HG03354 (cell line): ENCODE measurements at regions not wholly inside any gene's neighbourhood (a gene's known extent, or its start where the extent isn't known, plus 50 kb on each side); places are given as distances from the start of the nearest gene placed in this dataset.

Experiments
- ATAC-seq: cut with Tn5 transposase; IDR thresholded peaks from one replicate; pipeline ENCODE4 v1.9.1; 2021; ENCODE audit warnings: mild to moderate bottlenecking; ENCODE audit not compliant: unreplicated experiment, poor library complexity, severe bottlenecking

DNA sequence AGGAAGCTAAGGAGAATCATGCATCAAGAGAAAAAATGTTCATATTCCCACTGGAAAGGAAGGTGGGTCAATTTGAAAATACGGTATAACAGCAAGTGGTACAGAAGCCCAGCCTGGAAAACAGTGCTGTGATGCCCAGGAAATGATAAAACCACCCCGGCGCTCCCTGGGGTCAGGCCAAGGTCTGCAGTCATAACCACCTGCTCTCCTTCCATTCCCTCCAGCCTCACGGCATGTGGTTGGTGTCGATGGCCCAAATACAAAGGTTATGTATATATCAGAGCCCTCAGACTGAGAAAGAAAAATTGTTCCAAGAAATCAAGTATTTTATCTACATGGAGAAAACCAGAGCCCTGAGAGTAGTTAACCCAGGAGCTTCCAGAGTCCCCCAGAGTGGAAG, 208.1 kb upstream of the CDYL start:
- ATAC-seq: no peak

DNA sequence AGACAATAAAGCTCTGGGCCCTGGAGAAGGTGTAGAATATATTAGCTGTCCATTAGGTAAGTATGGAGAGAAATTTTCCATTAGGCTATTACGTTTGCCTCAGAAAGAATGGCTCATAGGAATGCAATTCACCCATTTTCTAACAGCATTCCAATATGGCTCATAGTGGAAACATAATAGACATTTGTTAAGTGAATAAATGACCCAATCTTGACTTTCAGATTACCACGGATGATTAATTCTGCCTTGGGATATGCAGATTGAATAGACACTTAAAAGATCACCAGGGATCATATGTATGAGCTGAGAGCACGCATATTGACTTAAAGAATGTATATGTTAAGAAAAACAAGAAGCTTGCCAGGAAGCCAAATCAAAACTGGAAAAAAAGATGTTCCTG, 209.1 kb upstream of the CDYL start:
- ATAC-seq: no peak

DNA sequence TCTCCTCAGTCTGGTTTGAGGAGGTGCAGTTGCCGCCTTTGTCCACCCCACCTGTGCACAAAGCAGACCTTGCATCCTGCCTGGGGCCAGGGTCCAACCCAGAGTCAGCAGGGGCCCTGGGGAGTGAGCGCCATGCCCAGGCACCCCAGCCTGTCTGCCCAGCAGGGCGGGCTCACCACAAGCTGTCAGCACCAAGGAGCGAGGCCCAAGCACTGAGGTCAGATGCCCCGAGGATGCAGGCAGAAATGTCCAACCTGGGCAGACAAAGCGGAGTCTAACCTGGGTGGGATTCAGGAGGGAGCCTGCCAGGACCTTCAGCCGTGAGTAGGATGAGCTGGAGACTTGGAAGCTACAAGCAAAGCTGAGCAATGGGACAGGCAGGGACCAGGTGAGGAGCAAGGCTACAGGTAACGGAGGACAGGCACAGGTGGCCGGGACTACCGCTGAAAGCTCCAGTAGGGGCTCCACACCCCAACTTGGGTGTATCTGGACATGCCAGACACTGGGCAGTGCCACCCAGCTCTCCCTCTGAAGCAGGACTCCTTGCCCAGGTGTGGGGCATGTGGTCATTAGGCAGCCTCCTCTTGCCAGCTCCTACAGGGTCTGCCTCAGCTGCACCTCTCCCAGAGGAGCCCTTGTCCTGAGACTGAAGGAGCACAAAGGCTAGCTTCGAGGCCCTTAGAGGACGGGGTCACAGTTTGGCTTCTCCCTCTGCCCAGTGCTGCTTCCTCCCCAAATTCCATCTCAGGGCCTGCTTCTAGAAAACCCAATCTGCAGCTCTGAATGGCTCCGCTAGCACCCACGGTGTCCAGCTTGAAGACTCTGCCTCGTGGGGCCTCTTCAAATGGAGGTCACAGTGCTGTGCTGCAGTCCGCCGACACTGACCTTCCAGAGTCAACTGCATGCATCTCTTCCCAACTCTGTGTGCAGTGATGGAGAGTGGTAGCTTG, 210.6 kb upstream of the CDYL start:
- no peak for ATAC-seq

DNA sequence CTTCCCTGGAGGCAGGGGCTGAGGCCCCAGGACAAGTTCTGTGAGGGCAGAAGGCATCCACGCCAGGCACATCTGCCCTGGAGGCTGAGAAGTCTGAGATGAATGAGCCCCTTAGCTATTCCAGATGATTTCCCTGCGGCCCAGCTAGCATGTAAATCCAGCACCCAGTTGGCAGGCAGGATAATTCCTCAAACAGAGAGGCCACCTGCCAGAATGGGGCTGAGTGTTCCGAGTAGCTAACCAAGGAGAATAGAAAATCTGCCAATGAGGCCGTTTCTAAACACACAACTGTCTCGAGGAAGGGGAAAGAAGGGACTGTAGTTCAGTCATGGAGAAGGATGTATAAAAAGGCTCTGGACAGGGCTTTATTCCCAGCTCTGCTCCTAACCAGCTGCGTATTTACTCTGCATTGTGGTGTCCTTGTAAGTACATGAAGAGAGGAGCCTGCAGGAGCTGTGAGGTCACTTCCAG, 211.4 kb upstream of the CDYL start:
- no peak for ATAC-seq

DNA sequence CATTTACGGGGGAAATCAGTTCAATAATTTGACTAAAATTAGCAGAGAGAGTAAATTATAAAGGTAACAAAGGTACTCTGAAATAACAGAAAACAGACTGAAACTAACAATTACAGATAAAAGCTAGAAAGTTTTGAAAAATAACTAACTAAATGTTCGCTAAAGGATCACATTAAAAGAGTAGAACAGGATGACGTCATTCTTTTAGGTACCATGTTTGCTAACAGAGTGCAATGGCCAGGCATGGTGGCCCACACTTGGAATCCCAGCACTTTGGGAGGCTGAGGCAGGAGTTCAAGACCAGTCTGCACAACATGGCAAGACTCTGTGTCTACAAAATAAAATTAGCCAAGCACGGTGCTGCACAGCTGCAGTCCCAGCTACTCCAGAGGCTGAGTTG, 212.3 kb upstream of the CDYL start:
- no peak for ATAC-seq

DNA sequence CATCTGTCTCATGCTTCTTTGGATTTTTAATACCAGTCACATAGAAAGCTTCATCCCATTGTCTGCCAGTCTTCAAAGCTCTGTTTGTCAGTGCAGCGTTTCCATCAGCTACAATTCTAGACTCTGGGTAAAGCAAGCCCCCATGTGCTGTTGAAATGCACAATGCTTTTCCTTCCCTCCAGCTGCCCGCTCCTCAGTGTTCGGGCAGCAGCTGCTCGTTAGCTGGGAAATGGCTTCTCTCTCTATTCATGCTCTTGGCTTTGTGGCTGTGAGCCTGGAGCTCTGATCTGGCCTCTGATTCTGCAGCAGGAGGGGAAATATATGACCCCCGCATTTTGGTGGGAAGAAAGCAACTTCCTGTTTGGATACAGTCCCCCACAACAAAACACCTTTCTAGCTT, 213.0 kb upstream of the CDYL start:
- ATAC-seq: no peak

DNA sequence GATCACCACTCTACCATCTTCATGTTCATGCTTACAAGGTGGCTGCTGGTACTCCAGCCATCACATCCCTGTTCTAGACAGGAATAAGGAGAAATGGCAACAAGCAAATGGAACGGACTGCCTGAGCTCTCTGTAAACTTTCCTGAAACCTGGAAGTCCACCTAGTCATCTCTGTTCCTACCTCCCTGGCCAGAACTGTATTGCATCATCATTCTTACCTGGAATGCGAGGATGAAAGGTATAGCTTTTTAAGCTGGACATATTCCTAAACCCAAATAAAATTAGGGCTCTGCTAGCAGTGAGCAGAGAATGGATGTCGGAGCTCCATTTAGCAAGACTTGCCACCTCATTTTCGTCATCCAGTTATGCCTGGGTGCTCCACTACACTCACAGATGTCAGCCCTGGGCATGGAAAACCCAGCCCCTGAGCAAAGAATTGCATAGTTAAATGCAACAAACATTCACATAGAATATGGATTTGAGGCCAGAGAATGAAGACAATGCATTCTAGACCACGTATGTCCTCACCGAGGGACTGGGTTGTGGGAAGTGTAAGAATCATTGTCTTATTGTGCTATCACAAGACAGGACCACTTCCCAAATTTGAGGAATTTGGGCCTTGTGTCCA, 214.3 kb upstream of the CDYL start:
- no peak for ATAC-seq

DNA sequence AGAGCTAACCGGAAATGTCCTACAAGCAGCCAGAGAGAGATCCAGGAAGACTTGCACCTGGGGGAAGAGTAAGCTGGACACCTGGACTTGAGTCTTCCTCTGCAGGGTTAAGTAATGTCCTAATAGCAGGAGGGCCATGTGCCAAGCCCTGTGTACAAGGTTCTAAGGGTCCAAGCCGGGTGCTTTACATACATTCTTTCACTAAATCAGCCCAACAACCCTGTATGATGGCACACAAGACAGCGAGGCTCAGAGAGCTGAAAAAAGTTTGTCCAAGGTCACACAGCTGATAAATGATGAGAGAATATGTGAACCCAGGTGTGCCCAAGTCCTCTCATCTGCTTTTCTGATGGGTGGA, 215.1 kb upstream of the CDYL start:
- no peak for ATAC-seq

DNA sequence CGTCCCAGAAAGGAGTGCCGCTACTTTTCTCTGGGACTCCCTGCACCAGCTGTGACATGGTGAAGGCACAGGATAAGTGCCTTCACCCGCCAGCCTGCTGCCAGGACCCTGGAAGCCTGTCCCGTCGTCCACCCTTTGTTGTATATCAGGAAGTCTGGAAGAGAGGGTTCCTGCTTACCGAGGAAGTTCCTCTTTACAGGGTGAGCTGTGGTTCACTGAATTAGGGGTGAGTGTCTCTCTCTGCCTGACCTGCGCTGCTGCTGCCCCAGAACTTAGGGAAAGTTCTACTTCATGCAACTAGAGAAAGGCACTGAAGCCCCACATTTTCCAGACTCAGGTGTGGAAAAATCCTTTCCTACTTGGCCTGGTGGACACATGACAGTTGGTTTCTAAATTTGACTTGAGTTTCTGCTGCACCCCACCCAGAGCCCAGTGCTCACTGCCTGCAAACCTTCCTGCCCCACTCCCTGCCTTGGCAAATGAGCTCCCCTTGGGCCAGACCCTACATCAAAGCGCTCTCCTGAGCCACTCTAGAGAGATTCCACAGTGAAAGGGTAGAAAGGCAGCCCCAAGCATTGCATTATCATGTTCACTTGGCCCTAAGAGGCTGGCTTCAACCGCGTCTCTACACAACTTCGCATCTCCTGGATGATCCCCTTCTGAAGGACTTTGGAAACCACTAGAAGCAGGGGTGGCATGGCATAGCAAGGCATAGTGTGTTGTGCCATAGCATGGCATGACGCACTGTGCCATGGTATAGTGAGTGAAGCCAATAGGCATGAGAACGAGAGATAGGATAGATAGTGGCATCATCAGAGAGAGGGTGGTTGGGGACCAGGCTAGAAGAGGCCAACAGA, 215.8 kb upstream of the CDYL start:
- ATAC-seq: no peak

DNA sequence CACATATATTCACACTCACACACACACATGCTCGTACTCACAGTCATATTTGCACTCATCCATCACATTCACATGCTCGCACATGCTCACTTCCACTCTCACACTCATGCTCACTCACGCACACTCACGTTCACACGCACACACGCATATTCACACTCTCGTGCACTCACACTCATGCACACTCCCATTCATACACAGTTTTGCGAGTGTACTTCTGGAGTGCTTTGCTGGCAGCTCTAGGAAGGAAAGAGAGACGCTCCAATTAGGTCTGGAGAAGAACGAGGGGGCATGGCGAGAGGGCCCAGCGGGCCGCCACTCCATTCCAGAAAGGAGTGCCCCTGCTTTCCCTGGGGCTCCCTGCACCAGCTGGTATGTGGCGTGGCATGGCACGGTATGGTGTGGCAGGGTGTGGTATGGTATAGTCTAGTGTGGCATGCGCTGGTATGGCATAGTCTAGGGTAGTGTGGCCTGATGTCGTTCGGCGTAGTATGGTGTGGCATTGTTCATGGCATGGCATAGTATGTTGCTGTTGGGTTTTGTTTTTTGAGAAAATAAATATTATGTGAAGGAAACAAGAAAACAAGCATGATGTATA, 216.8 kb upstream of the CDYL start:
- ATAC-seq: no peak

DNA sequence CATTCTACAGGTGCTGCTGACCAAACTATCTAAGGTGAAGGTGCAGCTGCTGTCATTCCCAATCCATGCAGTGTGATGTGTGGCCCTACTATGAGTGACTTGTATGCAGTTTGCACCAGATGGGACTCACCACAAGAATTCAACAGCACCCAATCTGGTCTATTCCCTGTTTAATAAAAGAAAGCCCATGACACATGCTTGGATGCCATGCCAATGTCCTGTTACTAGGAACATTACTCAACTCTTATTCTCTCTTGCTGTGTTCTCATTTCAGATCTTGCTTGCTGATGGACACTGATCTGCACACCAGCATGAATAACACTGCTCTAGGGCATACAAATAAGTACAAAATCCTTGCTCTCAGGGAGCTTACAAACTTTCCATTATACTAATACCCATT, 221.6 kb upstream of the CDYL start:
- no peak for ATAC-seq

DNA sequence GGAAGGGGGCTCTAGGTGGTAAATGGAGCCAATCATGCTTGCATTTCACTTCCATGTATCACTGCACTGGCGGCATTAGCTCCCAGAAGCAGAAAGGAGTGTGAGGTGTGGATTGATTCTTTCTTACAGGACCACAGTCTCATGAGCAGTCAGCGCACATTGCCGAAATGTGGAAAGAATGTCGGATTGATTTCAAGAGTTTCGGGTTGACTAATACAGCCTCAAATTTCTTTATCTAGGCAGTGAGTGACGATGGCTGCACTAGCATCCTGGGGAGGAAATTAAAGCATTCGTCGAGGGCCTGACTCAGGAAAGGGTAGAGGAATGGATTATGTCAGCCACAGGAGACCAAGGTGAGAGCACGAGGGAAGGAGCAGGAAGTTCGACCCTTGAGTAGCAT, 222.8 kb upstream of the CDYL start:
- no peak for ATAC-seq

DNA sequence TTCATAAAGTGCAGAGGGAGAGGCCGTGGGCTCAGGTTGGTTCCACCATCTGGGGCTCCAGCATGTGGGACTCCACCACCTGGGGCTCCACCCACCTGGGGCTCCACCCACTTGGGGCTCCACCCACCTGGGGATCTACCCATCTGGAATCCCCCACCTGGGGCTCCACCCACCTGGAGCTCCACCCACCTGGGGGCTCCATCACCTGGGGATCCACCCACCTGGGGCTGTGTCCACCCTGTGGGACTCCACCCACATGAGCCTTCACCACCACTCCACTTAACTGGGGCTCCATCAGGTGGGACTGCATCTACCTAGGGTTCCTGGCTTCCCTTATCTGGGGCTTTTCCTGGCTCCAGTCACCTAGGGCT, 226.0 kb upstream of the CDYL start:
- ATAC-seq: no peak

DNA sequence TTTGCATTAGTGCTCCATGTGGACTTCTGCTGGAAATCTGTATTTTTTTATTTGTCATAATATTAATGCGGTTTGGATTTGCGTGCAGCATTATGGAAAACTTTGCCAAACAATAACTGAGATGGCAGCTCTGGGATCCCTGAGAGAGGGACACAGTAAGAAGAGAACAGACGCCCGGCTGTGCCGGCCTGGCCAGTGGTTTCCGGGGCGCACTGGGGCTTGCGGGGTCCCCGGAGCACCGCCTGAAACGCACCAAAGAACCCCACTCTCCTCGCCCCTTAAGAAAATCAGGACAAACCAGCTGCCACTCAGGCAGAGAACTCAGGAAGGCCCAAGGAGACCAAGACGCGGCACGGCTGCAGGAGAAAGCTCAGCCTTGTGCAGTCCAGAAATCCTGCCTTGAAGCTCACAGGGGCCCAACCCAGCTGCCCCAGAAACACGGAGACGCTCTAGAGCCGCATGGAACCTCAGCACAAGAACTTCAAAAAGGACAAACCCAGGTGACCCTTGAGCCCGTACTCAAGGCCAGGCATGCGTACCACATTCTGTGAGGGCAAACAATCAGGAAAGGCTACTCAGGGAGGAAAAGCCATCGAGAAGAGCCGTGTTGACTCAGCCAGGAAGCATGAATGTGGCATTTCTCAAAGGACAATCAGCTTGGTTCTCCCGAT, 226.5 kb upstream of the CDYL start:
- no peak for ATAC-seq

DNA sequence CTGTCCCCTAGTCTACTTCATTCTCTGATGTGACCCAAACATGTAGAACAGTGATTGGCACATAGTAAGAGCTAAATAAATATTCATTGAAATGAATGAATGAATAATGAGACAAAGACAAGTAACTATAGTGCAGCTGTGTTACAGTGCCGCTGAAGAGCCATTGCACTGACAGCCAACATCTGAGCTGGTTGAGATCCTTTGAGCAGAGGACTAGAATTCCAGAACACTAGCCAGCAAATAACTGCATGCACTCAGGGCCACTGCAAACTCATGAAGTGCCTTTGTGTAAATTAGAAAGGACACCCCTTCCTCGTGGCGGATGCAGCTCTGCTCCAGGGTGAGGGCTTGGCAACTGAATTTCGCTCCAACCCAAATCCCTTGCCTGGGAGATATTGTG, 230.3 kb upstream of the CDYL start:
- ATAC-seq: no peak

DNA sequence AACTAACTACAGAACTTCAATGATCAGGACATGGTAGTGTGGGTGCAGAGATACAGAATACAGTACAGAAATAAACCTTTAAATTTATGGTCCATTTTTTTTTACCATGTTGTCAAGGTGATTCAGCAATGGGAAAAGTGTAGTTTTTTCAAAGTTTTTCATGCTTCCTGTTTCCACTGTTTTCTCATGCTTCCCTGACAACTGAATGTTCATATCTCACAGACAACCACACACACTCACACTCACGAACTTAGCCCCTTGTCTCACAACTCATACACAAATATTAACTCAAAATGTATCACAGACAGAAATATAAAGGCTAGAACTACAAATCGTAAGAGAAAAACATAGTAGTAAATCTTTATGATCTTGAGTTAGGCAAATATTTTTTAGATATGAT, 232.6 kb upstream of the CDYL start:
- ATAC-seq: no peak

DNA sequence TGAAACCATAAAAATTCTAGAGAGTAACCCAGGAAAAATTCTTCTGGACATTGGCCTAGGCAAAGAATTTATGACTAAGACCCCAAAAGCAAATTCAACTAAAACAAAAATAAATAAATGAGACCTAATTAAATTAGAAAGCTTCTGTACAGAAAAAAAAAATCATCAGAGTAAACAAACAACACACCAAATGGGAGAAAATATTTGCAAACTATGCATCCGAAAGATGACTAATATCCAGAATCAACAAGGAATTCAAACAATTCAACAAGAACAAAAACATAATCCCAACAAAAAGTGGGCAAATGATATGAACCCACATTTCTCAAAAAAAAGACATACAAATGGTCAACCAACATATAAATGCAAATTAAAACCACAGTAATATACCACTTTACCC, 242.6 kb upstream of the CDYL start:
- no peak for ATAC-seq

DNA sequence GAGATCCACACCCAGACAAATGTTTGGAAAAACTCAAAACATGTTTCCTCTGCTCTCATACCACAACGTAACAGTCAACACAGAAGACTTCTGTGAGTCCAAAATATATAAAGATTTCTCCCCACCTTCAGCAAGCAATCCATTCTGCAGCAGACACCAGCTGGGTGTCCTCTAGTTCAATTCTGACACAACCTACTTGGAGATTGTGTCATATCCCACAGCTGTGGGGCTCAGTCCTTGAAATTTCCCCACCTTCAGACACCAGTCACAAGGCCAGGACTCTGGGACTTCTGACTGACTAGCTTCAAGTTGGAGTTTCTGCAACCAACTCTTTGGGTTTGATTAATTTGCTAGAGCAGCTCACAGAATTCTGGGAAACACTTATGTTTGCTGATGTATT, 244.8 kb upstream of the CDYL start:
- ATAC-seq: no peak

DNA sequence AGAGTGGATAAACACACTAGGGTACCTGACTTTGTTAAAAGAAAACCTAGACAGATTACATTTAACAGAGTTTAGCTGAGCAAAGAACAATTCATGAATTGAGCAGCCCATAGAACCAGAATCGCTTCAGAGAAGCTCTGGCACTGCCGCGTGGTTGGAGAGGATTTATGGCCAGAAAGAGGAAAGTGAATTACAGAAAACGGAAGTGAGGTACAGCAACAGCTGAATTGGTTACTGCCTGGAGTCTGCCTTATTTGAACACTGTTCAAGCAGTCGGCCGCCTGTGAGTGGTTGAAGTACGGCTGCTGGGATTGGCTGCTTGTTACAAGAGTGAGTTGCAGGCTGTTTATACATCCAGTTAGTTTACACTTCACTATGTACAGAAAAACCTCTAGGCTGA, 253.8 kb upstream of the CDYL start:
- no peak for ATAC-seq

DNA sequence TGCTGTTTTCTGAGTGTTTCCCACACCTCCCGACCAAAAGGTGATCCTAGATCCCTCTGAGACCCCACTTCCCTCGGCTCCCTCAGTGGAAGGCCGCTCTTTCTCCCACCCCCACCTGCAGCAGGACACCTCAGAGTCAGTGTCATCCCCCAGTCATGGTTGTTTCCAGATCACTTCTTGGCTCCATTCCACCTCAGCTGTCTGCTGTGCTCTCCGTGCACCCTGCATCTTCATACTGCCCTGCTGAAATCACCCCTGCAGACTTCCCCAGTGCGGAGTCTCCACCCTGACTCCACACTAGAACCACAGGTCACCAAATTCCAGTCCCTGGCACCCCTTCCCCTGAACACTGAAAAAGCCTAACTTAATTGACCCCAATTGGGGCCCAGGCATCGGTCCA, 255.1 kb upstream of the CDYL start:
- ATAC-seq: no peak
